Mesenchymal stem cell (in vitro differentiated cells and primary cell): ENCODE measurements at regions not wholly inside any gene's neighbourhood (a gene's known extent, or its start where the extent isn't known, plus 50 kb on each side); places are given as distances from the start of the nearest gene placed in this dataset.

Experiments
- DNase-seq: peaks from one replicate; pipeline ENCODE4 v3.0.0-alpha.2; 2013
- H2AFZ ChIP-seq: one replicate; pipeline ENCODE4 v1.6.1; 2013; ENCODE audit warnings: low read depth, mild to moderate bottlenecking, control low read depth, inconsistent platforms, low read length, moderate library complexity
- H2AK5ac ChIP-seq: 2 replicates; pipeline ENCODE4 v1.6.1; 2013; ENCODE audit warnings: low read length, moderate library complexity, mild to moderate bottlenecking, inconsistent platforms; ENCODE audit not compliant: severe bottlenecking
- H2BK120ac ChIP-seq: one replicate; pipeline ENCODE4 v1.6.1; 2013; ENCODE audit warnings: low read depth, mild to moderate bottlenecking, inconsistent platforms, low read length, moderate library complexity
- H2BK12ac ChIP-seq, 2 experiments: one replicate each; pipeline ENCODE4 v1.6.1; 2013; ENCODE audit warnings: inconsistent platforms in 2 of 2, low read length in 2 of 2, mild to moderate bottlenecking in 2 of 2, moderate library complexity in 2 of 2, control low read depth in 1 of 2
- H2BK15ac ChIP-seq: one replicate; pipeline ENCODE4 v1.6.1; 2013; ENCODE audit warnings: mild to moderate bottlenecking, low read depth, inconsistent platforms; ENCODE audit not compliant: poor library complexity, severe bottlenecking
- H2BK5ac ChIP-seq: 2 replicates; pipeline ENCODE4 v1.6.1; 2013; ENCODE audit warnings: low read depth, mild to moderate bottlenecking, low read length, control low read depth, inconsistent platforms; ENCODE audit not compliant: poor library complexity, severe bottlenecking
- H3K14ac ChIP-seq, 2 experiments: one replicate each; pipeline ENCODE4 v1.6.1; 2013; ENCODE audit warnings: inconsistent platforms in 2 of 2, low read length in 2 of 2, control low read depth in 1 of 2, mild to moderate bottlenecking in 1 of 2, moderate library complexity in 1 of 2
- H3K18ac ChIP-seq, 2 experiments: one replicate each; pipeline ENCODE4 v1.6.1; 2013; ENCODE audit warnings: inconsistent platforms in 2 of 2, low read length in 2 of 2, control low read depth in 1 of 2, low read depth in 1 of 2, mild to moderate bottlenecking in 1 of 2
- H3K23ac ChIP-seq, 2 experiments: one replicate each; pipeline ENCODE4 v1.6.1; 2013; ENCODE audit warnings: inconsistent platforms in 2 of 2, low read length in 2 of 2, mild to moderate bottlenecking in 2 of 2, moderate library complexity in 2 of 2, control low read depth in 1 of 2
- H3K27ac ChIP-seq: 2 replicates; pipeline ENCODE4 v1.5.1; 2013; ENCODE audit warnings: mild to moderate bottlenecking, moderate library complexity, low read length, control low read depth, inconsistent platforms; ENCODE audit not compliant: poor library complexity, severe bottlenecking
- H3K27me3 ChIP-seq, 2 experiments: 2 replicates each; pipeline versions ENCODE4 v1.6.1 to v1.7.0; 2013; ENCODE audit warnings: low read length in 2 of 2, mild to moderate bottlenecking in 2 of 2, moderate library complexity in 2 of 2, control low read depth in 1 of 2, inconsistent platforms in 1 of 2; ENCODE audit not compliant: control insufficient read depth in 1 of 2, insufficient read depth in 1 of 2
- H3K36me3 ChIP-seq, 2 experiments: 2 replicates each; pipeline versions ENCODE4 v1.6.1 to v1.7.0; 2013; ENCODE audit warnings: low read length in 2 of 2, control low read depth in 1 of 2, inconsistent platforms in 1 of 2, low read depth in 1 of 2, mild to moderate bottlenecking in 1 of 2; ENCODE audit not compliant: insufficient read depth in 2 of 2, control insufficient read depth in 1 of 2
- H3K4ac ChIP-seq, 2 experiments: one replicate each; pipeline ENCODE4 v1.6.1; 2013; ENCODE audit warnings: inconsistent platforms in 2 of 2, low read length in 2 of 2, mild to moderate bottlenecking in 2 of 2, moderate library complexity in 2 of 2, control low read depth in 1 of 2, low read depth in 1 of 2
- H3K4me1 ChIP-seq: 2 replicates; pipeline ENCODE4 v1.6.1; 2013; ENCODE audit warnings: low read depth, low read length, control low read depth; ENCODE audit not compliant: control insufficient read depth, insufficient read depth
- H3K4me2 ChIP-seq: 2 replicates; pipeline ENCODE4 v1.6.1; 2013; ENCODE audit warnings: low read length, mild to moderate bottlenecking, inconsistent platforms; ENCODE audit not compliant: poor library complexity, severe bottlenecking
- H3K4me3 ChIP-seq, 2 experiments: 2 replicates each; pipeline versions ENCODE4 v1.5.1 to v1.7.0; 2013; ENCODE audit warnings: low read length in 2 of 2, mild to moderate bottlenecking in 2 of 2, control low read depth in 1 of 2, low read depth in 1 of 2; ENCODE audit not compliant: insufficient read depth in 1 of 2
- H3K79me1 ChIP-seq: replicated peaks from 2 replicates; pipeline ENCODE4 v1.6.1; 2013; ENCODE audit warnings: mild to moderate bottlenecking, control low read depth, low read length, inconsistent platforms; ENCODE audit not compliant: poor library complexity, severe bottlenecking
- H3K9ac ChIP-seq: 2 replicates; pipeline ENCODE4 v1.7.0; 2013; ENCODE audit warnings: mild to moderate bottlenecking, low read length, moderate library complexity
- H3K9me3 ChIP-seq: 2 replicates; pipeline ENCODE4 v1.7.0; 2013; ENCODE audit warnings: mild to moderate bottlenecking, low read length; ENCODE audit not compliant: control insufficient read depth
- H4K8ac ChIP-seq: one replicate; pipeline ENCODE4 v1.6.1; 2013; ENCODE audit warnings: inconsistent platforms, mild to moderate bottlenecking, low read length, moderate library complexity
- H4K91ac ChIP-seq: one replicate; pipeline ENCODE4 v1.6.1; 2013; ENCODE audit warnings: mild to moderate bottlenecking, low read length, inconsistent platforms
- WGBS: methylation state at CpG from one replicate; pipeline ENCODE4 v1.1.7; 2013; ENCODE audit warnings: mixed read lengths; 5-methylcytosine and 5-hydroxymethylcytosine counted together

DNA sequence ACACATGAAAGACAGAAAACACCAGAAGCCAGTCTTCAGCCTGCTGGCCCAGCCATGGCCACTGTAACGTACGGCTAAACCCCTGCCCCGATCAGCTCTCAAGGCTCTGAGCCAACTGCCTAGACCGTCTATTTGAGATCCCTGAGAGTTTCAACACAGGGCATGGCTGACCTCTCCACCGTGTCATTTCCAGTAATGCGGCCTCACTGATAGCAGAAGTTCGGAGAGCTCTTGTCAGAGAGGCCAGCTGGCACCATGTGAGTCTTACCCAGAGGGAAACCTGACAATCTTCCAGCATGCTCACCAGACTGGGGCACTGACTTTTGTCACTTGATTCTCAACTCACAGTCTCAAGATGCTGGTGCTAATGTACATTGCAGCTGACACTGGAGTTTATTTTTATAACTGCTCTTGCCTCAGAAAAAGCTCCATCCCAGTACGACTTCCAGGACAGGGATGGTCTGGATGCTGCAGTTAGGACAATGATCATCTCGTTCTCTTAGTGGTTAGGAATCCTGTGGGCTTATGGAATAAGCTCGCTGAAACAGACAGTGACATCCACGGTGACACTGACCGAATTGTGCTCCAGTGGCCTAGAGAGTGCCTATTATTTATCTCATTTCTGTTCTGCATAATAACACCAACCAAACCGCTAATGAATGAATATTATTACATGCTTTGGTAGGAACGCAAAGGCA, 372.7 kb downstream of the ICE1 start:
- Histone ChIP-seq H3K18ac (no peak overlapping the region), H2BK12ac (no peak overlapping the region)

DNA sequence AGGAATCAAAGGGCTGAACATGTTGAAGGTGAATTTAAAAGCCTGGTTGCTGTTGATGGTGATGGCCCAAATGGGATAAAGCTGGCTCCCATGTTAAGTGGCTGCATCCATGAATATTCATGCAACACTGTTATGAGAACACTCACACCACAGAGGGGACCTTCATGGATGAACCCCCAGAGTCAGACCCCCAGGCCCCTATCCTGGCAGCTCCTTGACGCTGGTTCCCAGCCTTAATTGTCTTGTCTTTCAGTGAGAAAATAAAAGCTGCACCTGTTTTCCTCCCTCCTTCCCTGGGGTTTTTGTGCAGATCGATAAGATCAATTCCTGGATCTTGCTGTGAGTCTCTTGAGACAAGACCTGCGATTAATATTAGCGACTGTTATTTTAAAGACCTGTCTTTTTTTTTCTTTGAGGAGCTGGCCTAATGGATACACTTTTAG, 371.7 kb downstream of the ICE1 start:
- no peak overlapping the region for H2BK12ac ChIP-seq
- no peak overlapping the region for H2AFZ ChIP-seq
- no peak overlapping the region for H3K27ac ChIP-seq
- no peaks in the 10 kb centered on the region for H3K4me1 ChIP-seq
- no peak overlapping the region for H2BK120ac ChIP-seq
- no peak overlapping the region for H4K8ac ChIP-seq
- H3K18ac ChIP-seq: no peak overlapping the region
- H3K4me2 ChIP-seq: no peak overlapping the region
- H3K4me3 ChIP-seq: no peak overlapping the region
- no peak overlapping the region for H2BK15ac ChIP-seq
- no peak overlapping the region for H4K91ac ChIP-seq
- H3K23ac ChIP-seq: no peak overlapping the region
- H3K9ac ChIP-seq: no peak overlapping the region
- DNase-seq: no peak
- no peak overlapping the region for H2AK5ac ChIP-seq
- H2BK5ac ChIP-seq: no peak overlapping the region
- WGBS: 87% methylated on average over 4 of the region's 4 CpGs
- H3K14ac ChIP-seq: no peak overlapping the region
- H3K36me3 ChIP-seq: no peaks in the 10 kb centered on the region
- no peak overlapping the region for H3K4ac ChIP-seq
- H3K9me3 ChIP-seq: no peaks in the 10 kb centered on the region
- H3K27me3 ChIP-seq: peaks cover 0 to 3% of the 10 kb centered on the region in 2 experiments
- H3K79me1 ChIP-seq: no peaks in the 10 kb centered on the region

More for the DNA sequence above, 372.7 kb downstream of the ICE1 start:
- Histone ChIP-seq H3K27me3 (peaks cover 0 to 3% of the 10 kb centered on the region in 2 experiments), H2AFZ (no peak overlapping the region), H3K9me3 (no peaks in the 10 kb centered on the region), H3K27ac (no peak overlapping the region), H3K9ac (no peak overlapping the region), H3K79me1 (no peaks in the 10 kb centered on the region), H3K4ac (no peak overlapping the region), H2AK5ac (no peak overlapping the region), H4K91ac (no peak overlapping the region), H3K36me3 (no peaks in the 10 kb centered on the region), H4K8ac (no peak overlapping the region), H2BK5ac (no peak overlapping the region), H3K4me3 (no peak overlapping the region), H3K14ac (no peak overlapping the region), H2BK15ac (no peak overlapping the region), H3K23ac (no peak overlapping the region), H2BK120ac (no peak overlapping the region), H3K4me1 (no peaks in the 10 kb centered on the region), H3K4me2 (no peak overlapping the region)
- WGBS: 80% methylated on average over 14 of the region's 14 CpGs
- no peak for DNase-seq

DNA sequence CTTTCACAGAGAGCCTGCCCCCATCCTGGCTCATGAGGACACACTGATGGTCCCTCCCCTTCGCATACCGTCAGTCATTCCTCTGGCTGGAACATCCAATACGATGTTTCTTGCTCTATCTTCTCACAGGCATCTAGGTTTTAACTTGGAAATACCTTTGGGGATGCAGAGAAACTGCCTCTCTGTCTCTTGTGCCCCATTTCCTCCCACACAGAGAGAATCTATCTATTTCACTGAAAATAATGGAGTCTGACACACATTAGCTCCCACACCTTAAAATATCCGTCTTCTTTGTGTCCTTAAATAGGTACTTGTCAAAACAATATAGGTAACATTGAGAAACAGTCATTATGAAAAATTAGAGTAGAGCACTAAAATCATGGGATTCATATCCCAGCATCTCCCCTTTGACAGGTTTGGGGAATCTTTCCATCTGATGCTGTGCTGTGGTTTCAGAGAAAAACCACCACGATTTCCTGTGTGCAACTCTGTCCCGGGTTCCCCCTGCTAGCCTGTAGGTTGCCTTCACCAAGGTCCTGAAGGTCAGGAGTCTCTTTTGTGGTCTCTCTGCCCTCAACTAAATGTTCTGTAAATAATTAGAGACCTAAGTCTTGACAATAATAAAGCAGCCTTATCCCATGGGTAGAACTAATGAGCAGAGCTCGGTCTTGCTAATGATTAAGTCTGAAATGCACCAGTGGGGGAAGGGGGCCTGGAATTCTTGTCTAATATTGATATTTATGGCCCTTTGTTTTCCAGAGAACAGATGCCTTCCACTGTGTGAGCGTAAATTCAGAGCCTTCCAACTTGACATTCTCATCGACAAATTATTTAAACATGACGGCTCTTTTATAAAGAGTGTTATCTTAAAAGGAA, 371.0 kb downstream of the ICE1 start:
- WGBS: 76% methylated on average over 8 of the region's 10 CpGs
- H2AFZ ChIP-seq: no peak overlapping the region
- H2AK5ac ChIP-seq: no peak overlapping the region

DNA sequence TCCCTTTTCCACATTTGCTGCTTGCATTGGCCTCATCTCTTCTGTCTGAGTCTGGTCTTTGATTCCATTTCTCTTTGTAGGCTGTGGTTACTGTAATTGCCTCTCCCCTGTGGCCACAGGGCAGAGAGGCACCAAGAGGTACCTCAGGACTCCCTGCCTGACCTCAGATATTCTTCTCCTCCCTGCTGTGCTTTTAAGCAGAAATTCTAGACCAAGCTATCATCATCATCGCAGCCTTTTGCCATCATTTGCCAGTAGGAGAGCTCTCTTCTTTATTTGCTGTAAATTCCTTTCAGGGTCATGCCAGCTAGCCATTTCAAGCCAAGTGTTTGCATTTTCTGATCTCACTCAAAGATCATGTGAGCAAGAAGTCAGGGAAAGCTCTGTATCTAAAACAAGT, 369.6 kb downstream of the ICE1 start:
- WGBS: 51% methylated on average over 1 of the region's 1 CpG

More for the DNA sequence above, 371.0 kb downstream of the ICE1 start:
- H2BK5ac ChIP-seq: no peak overlapping the region
- H2BK12ac ChIP-seq: no peak overlapping the region
- no peak overlapping the region for H3K9ac ChIP-seq
- H4K91ac ChIP-seq: no peak overlapping the region
- H3K79me1 ChIP-seq: no peaks in the 10 kb centered on the region
- no peaks in the 10 kb centered on the region for H3K36me3 ChIP-seq
- H2BK120ac ChIP-seq: no peak overlapping the region
- H3K18ac ChIP-seq: no peak overlapping the region
- no peak overlapping the region for H2BK15ac ChIP-seq
- H3K4ac ChIP-seq: no peak overlapping the region
- H4K8ac ChIP-seq: no peak overlapping the region
- H3K4me3 ChIP-seq: no peak overlapping the region
- H3K9me3 ChIP-seq: no peaks in the 10 kb centered on the region
- DNase-seq: no peak
- no peak overlapping the region for H3K4me2 ChIP-seq
- H3K4me1 ChIP-seq: no peaks in the 10 kb centered on the region
- H3K27me3 ChIP-seq: peaks cover 0 to 3% of the 10 kb centered on the region in 2 experiments
- H3K14ac ChIP-seq: no peak overlapping the region
- no peak overlapping the region for H3K27ac ChIP-seq
- H3K23ac ChIP-seq: no peak overlapping the region

More for the DNA sequence above, 369.6 kb downstream of the ICE1 start:
- Histone ChIP-seq H3K4me2 (no peak overlapping the region), H3K79me1 (no peaks in the 10 kb centered on the region), H4K91ac (no peak overlapping the region), H2BK15ac (no peak overlapping the region), H3K4me3 (no peak overlapping the region), H2AFZ (no peak overlapping the region), H3K4me1 (no peaks in the 10 kb centered on the region), H3K9me3 (no peaks in the 10 kb centered on the region), H3K4ac (no peak overlapping the region), H2AK5ac (no peak overlapping the region), H3K36me3 (no peaks in the 10 kb centered on the region), H2BK120ac (no peak overlapping the region), H3K23ac (no peak overlapping the region), H3K14ac (no peak overlapping the region), H2BK5ac (no peak overlapping the region), H3K27me3 (peaks cover 0 to 3% of the 10 kb centered on the region in 2 experiments), H3K27ac (no peak overlapping the region), H4K8ac (no peak overlapping the region), H3K18ac (no peak overlapping the region), H2BK12ac (no peak overlapping the region), H3K9ac (no peak overlapping the region)
- DNase-seq: no peak
